ENCODE measurements at regions not wholly inside any gene's neighbourhood (a gene's known extent, or its start where the extent isn't known, plus 50 kb on each side); places are given as distances from the start of the nearest gene placed in this dataset.
A peak's percentile ranks its signal among the peaks of the same experiment; 100 is the strongest.

GRCh38 chr22:44601189-44601588, 100.8 kb upstream of the PRR5 start:
- 86 to 92% methylated on average over 7 of the region's 7 CpGs for WGBS, 2 experiments (ENCODE audit: insufficient coverage in 2 of 2)
- Histone ChIP-seq H3K9me3 (ENCODE audit: control insufficient read depth, low read length) (no peaks in the 10 kb centered on the region), H3K36me3 (ENCODE audit: control insufficient read depth, insufficient read depth, low read length) (no peaks in the 10 kb centered on the region), H3K4me3 (ENCODE audit: extremely low read depth, insufficient read depth, low read length, poor library complexity, severe bottlenecking) (no peak overlapping the region), H3K27ac (ENCODE audit: low read depth, low read length, severe bottlenecking) (no peak overlapping the region), H3K4me1 (ENCODE audit: control insufficient read depth, insufficient read depth, low read length, poor library complexity, severe bottlenecking) (peaks cover 3% of the 10 kb centered on the region)

- Histone ChIP-seq H3K27ac (ENCODE audit: low read depth, low read length, severe bottlenecking) (no peak overlapping the region), H3K4me3 (ENCODE audit: extremely low read depth, insufficient read depth, low read length, poor library complexity, severe bottlenecking) (no peak overlapping the region), H3K4me1 (ENCODE audit: control insufficient read depth, insufficient read depth, low read length, poor library complexity, severe bottlenecking) (peaks cover 5% of the 10 kb centered on the region), H3K36me3 (ENCODE audit: control insufficient read depth, insufficient read depth, low read length) (no peaks in the 10 kb centered on the region), H3K9me3 (ENCODE audit: control insufficient read depth, low read length) (no peaks in the 10 kb centered on the region)
- 94 to 95% methylated on average over 13 of the region's 13 CpGs for WGBS, 2 experiments (ENCODE audit: insufficient coverage in 2 of 2)
These were observed 101.7 kb upstream of the PRR5 start for GRCh38 chr22:44600207-44600785.

GRCh38 chr22:44599500-44600140, 101.6 kb upstream of the RTL6 start:
- no peaks in the 10 kb centered on the region for H3K36me3 ChIP-seq (ENCODE audit: control insufficient read depth, insufficient read depth, low read length)
- 79 to 84% methylated on average over 8 of the region's 11 CpGs for WGBS, 2 experiments (ENCODE audit: insufficient coverage in 2 of 2)
- peaks cover 5% of the 10 kb centered on the region for H3K4me1 ChIP-seq (ENCODE audit: control insufficient read depth, insufficient read depth, low read length, poor library complexity, severe bottlenecking)
- no peak overlapping the region for H3K4me3 ChIP-seq (ENCODE audit: extremely low read depth, insufficient read depth, low read length, poor library complexity, severe bottlenecking)
- H3K9me3 ChIP-seq (ENCODE audit: control insufficient read depth, low read length) = no peaks in the 10 kb centered on the region
- H3K27ac ChIP-seq (ENCODE audit: low read depth, low read length, severe bottlenecking) = no peak overlapping the region

- Histone ChIP-seq H3K27ac (ENCODE audit: low read depth, low read length, severe bottlenecking) (no peak overlapping the region), H3K4me1 (ENCODE audit: control insufficient read depth, insufficient read depth, low read length, poor library complexity, severe bottlenecking) (peaks cover 5% of the 10 kb centered on the region), H3K9me3 (ENCODE audit: control insufficient read depth, low read length) (no peaks in the 10 kb centered on the region), H3K36me3 (ENCODE audit: control insufficient read depth, insufficient read depth, low read length) (no peaks in the 10 kb centered on the region), H3K4me3 (ENCODE audit: extremely low read depth, insufficient read depth, low read length, poor library complexity, severe bottlenecking) (no peak overlapping the region)
- WGBS, 2 experiments (ENCODE audit: insufficient coverage in 2 of 2) = 88% methylated on average over 8 to 9 of the region's 9 CpGs
These were observed 101.1 kb upstream of the RTL6 start for GRCh38 chr22:44599084-44599483.

GRCh38 chr22:44597616-44598015, 99.6 kb upstream of the RTL6 start:
- 88 to 90% methylated on average over 14 to 15 of the region's 15 CpGs for WGBS, 2 experiments (ENCODE audit: insufficient coverage in 2 of 2)
- Histone ChIP-seq H3K9me3 (ENCODE audit: control insufficient read depth, low read length) (no peaks in the 10 kb centered on the region), H3K4me3 (ENCODE audit: extremely low read depth, insufficient read depth, low read length, poor library complexity, severe bottlenecking) (no peak overlapping the region), H3K27ac (ENCODE audit: low read depth, low read length, severe bottlenecking) (no peak overlapping the region), H3K4me1 (ENCODE audit: control insufficient read depth, insufficient read depth, low read length, poor library complexity, severe bottlenecking) (peaks cover 5% of the 10 kb centered on the region), H3K36me3 (ENCODE audit: control insufficient read depth, insufficient read depth, low read length) (no peaks in the 10 kb centered on the region)

- Histone ChIP-seq H3K9me3 (ENCODE audit: control insufficient read depth, low read length) (no peaks in the 10 kb centered on the region), H3K27ac (ENCODE audit: low read depth, low read length, severe bottlenecking) (peak overlapping the region; percentile 5), H3K36me3 (ENCODE audit: control insufficient read depth, insufficient read depth, low read length) (no peaks in the 10 kb centered on the region), H3K4me3 (ENCODE audit: extremely low read depth, insufficient read depth, low read length, poor library complexity, severe bottlenecking) (no peak overlapping the region), H3K4me1 (ENCODE audit: control insufficient read depth, insufficient read depth, low read length, poor library complexity, severe bottlenecking) (peaks cover 5% of the 10 kb centered on the region)
- WGBS, 2 experiments (ENCODE audit: insufficient coverage in 2 of 2) = 95 to 96% methylated on average over 14 to 15 of the region's 17 CpGs
These were observed 98.5 kb upstream of the RTL6 start for GRCh38 chr22:44596396-44597125.

- no peak overlapping the region for H3K4me3 ChIP-seq (ENCODE audit: extremely low read depth, insufficient read depth, low read length, poor library complexity, severe bottlenecking)
- H3K27ac ChIP-seq (ENCODE audit: low read depth, low read length, severe bottlenecking) = peak overlapping the region; percentile 5
- no peaks in the 10 kb centered on the region for H3K36me3 ChIP-seq (ENCODE audit: control insufficient read depth, insufficient read depth, low read length)
- H3K4me1 ChIP-seq (ENCODE audit: control insufficient read depth, insufficient read depth, low read length, poor library complexity, severe bottlenecking) = peaks cover 5% of the 10 kb centered on the region
- WGBS, 2 experiments (ENCODE audit: insufficient coverage in 2 of 2) = 74 to 82% methylated on average over 19 to 21 of the region's 21 CpGs
- no peaks in the 10 kb centered on the region for H3K9me3 ChIP-seq (ENCODE audit: control insufficient read depth, low read length)
These were observed 97.9 kb upstream of the RTL6 start for GRCh38 chr22:44595841-44596341.

- no peak overlapping the region for H3K4me3 ChIP-seq (ENCODE audit: extremely low read depth, insufficient read depth, low read length, poor library complexity, severe bottlenecking)
- no peak overlapping the region for H3K27ac ChIP-seq (ENCODE audit: low read depth, low read length, severe bottlenecking)
- no peaks in the 10 kb centered on the region for H3K36me3 ChIP-seq (ENCODE audit: control insufficient read depth, insufficient read depth, low read length)
- peaks cover 5% of the 10 kb centered on the region for H3K4me1 ChIP-seq (ENCODE audit: control insufficient read depth, insufficient read depth, low read length, poor library complexity, severe bottlenecking)
- H3K9me3 ChIP-seq (ENCODE audit: control insufficient read depth, low read length) = no peaks in the 10 kb centered on the region
- 54 to 56% methylated on average over 9 to 11 of the region's 11 CpGs for WGBS, 2 experiments (ENCODE audit: insufficient coverage in 2 of 2)
These were observed 96.9 kb upstream of the RTL6 start for GRCh38 chr22:44594951-44595350.

- Histone ChIP-seq H3K27ac (ENCODE audit: low read depth, low read length, severe bottlenecking) (no peak overlapping the region), H3K9me3 (ENCODE audit: control insufficient read depth, low read length) (no peaks in the 10 kb centered on the region), H3K4me1 (ENCODE audit: control insufficient read depth, insufficient read depth, low read length, poor library complexity, severe bottlenecking) (peaks cover 5% of the 10 kb centered on the region), H3K4me3 (ENCODE audit: extremely low read depth, insufficient read depth, low read length, poor library complexity, severe bottlenecking) (no peak overlapping the region), H3K36me3 (ENCODE audit: control insufficient read depth, insufficient read depth, low read length) (no peaks in the 10 kb centered on the region)
- 88% methylated on average over 1 of the region's 5 CpGs; no CpG with 5 or more reads in 1 of the 2 experiments for WGBS, 2 experiments (ENCODE audit: insufficient coverage in 2 of 2)
These were observed 94.8 kb upstream of the RTL6 start for GRCh38 chr22:44592824-44593148.

GRCh38 chr22:44592126-44592823, 94.2 kb upstream of the RTL6 start:
- Histone ChIP-seq H3K4me3 (ENCODE audit: extremely low read depth, insufficient read depth, low read length, poor library complexity, severe bottlenecking) (no peak overlapping the region), H3K27ac (ENCODE audit: low read depth, low read length, severe bottlenecking) (no peak overlapping the region), H3K4me1 (ENCODE audit: control insufficient read depth, insufficient read depth, low read length, poor library complexity, severe bottlenecking) (peaks cover 5% of the 10 kb centered on the region), H3K36me3 (ENCODE audit: control insufficient read depth, insufficient read depth, low read length) (no peaks in the 10 kb centered on the region), H3K9me3 (ENCODE audit: control insufficient read depth, low read length) (no peaks in the 10 kb centered on the region)
- WGBS, 2 experiments (ENCODE audit: insufficient coverage in 2 of 2) = 80 to 83% methylated on average over 8 to 9 of the region's 10 CpGs

All from mesodermal cell (in vitro differentiated cells).